ENCODE measurements at regions not wholly inside any gene's neighbourhood (a gene's known extent, or its start where the extent isn't known, plus 50 kb on each side); places are given as distances from the start of the nearest gene placed in this dataset.
A peak's percentile ranks its signal among the peaks of the same experiment; 100 is the strongest.

DNA sequence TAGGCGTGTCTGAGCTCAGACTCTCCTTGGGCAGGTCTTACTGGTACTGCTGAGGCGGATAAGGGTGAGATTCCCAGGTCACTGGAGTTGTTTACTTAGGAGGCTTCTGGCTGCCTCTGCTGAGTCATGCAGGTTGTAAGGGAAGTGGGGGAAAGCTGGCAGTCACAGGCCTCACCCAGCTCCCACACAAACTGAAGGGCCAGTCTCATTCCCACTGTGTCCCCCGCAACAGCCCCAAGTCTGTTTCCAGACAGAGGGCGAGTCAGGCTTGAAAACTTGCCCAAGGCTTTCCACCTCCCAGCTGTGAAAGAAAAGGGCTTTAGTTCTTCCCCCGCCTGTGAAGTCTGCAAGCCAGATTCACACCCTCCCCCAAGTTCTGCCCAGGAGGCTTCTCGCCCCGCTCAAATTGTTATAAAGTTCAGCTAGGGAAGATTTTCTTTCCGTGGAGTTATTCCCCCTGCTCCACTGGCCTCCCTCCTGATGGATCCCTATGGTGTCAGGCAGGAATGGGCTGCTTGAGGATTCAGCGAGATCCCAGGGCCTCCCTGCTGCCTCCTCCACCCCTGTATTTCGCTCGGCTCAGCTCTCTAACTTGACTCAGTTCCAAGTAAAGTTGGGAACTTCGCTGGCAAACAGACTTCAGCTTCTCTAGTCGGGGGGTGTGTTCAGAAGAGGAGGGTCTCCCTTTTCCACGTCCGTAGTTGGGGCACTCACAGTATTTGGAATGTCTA lies 248.6 kb downstream of the NR4A2 start:
- DNase-seq = no peak

DNA sequence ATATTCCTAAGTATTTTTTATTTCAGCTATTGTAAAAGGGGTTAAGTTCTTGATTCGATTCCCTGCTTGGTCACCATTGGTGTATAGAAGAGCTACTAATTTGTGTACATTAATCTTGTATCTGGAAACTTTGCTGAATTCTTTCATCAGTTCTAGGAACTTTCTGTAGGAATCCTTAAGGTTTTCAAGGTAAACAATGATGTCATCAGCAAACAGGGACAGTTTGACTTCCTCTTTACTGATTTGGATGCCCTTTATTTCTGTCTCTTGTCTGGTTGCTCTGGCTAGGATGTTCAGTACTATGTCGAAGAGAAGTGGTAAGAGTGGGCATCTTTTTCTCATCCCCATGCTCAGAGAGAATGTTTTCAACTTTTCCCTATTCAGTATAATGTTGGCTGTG lies 252.7 kb downstream of the NR4A2 start:
- no peak for DNase-seq

DNA sequence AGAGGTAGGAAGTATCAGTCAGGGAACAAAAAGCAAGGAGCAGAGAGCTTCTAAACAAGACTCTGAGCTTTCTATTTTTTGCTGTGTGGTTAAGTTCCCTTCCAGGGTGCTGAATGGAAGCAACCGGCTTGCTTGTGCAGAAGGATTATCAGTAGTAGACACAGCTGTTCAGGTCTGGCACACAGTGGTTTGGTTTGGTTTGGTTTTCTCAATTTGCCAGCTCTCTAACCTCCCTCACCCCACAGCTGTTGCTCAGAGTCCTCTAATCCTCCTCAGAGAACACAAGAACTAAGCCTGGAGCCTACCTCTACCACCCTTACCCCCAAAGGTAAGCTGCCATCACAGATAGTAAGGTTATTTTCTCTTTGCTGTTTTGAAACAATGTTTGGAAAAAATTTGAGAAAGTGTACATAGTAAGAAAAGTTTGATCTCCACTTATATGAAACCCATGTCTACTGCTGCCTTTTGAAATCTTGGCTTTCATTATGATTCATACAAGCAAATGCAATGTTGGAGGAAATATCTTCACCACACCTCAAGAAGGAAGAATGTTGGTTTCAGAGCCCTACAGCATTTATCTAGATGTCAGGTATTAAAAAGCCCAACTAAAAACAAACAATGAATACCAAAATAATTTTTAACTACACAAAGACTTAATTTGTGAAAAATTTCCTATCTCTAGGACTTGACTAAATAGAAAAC lies 255.3 kb downstream of the NR4A2 start:
- DNase-seq = no peak

DNA sequence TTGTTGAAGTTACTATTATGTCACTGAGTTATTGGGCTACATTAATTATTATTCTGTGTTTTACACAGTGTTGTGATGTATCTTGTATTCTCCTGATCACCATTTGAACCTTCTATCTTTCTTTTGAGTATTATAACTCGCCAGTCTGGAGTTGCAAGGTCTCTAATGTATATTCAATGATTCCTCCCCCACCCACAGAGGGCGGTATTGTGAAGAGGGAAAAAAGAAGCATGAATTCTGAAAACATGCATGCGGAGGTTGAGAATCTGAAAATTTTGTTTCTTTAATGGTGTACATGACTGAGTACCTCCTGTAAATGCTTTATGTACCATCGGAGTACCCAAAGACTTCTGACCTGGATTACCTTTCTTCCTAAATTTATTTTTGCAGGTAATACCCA lies 266.6 kb downstream of the NR4A2 start:
- DNase-seq = no peak

DNA sequence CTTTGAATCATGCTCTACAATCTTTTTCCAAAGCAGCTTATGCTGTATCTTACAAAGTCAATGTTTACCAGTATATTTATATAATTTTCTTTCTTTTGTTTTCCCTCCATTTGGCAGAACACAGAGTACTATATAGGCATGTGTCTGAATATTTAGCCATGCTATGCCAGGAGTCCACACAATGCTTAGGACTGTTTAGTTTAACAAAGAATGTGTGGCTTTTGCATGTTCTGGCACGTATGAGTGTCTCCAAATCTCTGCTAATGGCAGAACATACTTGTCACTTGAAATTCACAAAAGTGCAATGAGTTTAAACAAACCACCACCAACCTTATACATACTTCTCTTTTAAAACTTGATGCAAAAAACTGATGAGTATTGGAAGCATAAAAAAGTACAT lies 268.0 kb downstream of the NR4A2 start:
- no peak for DNase-seq

DNA sequence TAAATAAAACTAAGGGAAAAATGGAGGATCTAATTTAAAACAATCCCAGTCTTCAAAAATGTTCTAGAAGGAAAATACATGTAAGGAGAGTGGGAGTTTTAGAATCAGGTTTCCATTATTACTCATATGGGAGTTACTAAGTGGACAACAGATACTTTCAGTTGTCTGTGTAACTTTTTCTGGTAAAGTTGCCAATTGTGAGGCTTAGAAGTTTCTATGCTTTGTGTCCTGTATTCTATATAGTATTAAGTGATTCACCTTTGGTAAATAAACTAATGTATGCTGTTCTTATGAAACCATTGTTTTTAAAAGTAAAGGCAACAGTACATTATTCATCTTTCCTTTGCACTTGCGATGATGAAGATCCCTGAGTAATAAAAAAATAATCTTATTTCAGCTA lies 274.9 kb downstream of the NR4A2 start:
- no peak for DNase-seq

DNA sequence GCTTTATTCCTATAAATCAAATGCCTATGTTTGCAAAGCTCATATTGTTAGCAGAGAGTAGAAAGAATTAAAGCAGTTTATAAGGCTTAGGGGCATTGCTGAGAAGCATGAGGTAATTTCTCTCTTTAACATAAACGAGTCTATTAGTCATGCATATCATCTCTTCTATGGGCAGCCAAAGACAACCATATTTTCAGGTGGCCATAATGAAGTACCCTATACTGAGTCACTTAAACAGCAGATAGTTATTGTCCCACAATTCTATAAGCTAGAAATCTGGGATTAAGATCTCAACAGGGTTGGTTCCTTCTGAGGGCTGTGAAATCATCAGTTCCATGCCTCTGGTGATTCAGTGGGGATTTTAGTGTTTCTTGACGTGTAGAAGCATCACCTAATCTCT lies 277.5 kb downstream of the NR4A2 start:
- DNase-seq = no peak

DNA sequence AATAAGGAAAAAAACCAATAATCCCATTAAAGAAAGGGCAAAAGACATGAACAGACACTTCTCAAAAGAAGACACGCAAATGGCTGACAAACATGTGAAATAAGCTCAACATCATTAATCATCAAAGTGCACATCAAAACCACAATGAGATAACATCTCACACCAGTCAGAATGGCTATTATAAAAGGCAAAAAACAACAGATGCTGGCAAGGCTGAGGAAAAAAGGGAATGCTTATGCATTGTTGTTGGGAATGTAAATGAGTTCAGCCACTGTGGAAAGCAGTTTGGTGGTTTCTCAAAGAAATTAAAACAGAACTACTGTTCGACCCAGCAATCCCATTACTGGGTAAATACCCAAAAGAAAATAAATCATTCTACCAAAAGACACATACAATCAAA lies 285.6 kb downstream of the NR4A2 start:
- DNase-seq = no peak

DNA sequence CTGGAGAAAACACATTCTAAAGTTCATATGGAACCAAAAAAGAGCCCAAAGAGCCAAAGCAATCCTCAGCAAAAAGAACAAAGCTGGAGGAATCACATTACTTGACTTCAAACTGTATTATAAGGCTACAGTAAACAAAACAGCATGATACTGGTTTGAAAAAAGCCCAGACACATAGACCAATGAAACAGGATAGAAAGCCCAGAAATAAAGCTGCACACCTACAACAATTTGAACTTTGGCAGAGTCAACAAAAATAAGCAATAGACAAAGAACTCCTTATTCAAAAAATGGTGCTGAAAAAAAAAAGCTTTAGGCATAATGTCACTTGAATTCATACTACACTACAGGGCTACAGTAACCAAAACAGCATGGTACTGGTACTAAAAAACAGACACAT lies 289.6 kb downstream of the NR4A2 start:
- no peak for DNase-seq

DNA sequence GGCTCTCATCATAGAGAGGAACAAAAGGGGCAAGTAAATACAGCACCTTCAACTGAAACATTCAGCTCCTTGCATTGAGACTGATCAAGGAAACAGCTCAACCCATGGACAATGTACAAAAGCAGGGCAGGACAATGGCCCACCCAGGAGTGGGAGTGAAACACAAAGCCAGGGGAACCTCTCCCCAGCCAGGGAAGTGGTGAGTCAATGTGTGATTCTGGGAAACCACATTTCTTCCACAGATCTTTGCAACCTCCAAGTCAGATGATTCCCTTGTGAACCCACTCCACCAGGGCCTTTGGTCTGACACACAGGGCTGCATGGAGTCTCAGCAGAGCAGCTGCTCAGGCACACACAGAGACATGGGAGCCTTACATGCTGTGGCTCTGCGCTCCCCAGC lies 294.5 kb downstream of the NR4A2 start:
- no peak for DNase-seq

DNA sequence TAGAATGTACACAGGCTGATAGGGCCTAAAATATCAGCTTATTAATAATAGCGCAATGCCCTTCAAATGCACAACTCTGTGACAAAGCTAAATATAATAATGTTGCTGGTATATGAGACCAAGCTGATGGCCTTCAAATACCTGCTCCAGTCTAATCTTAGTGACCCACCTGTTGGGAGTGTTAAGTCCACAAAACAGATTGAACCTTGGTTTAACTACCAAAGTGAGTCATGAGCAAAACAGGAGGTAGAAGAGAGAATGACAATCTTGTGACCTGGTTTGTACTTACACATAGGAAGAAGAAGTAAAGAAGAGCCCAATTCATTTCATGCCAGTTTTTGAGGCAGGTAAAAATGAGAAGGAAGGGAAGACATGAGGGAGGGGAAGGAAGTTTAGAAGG lies 295.0 kb downstream of the NR4A2 start:
- DNase-seq = no peak

DNA sequence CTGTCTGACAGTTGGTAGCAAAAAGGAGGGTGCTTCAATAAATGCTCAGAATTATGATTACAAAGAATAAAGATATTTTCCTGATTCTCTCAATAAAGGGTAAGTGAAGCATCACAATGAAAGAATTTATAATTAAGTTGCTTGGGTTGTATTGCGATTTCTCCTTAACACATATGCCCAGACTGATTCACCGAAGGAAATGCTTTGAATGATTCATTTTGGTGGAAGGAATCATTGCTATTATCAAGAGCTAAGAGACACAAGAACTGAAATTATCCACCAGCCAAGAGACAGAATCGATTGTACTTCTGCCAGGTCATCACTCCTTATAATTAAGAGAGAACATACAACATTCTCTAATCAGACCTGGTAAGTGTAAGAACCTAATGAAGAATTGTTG lies 301.4 kb downstream of the NR4A2 start:
- no peak for DNase-seq

DNA sequence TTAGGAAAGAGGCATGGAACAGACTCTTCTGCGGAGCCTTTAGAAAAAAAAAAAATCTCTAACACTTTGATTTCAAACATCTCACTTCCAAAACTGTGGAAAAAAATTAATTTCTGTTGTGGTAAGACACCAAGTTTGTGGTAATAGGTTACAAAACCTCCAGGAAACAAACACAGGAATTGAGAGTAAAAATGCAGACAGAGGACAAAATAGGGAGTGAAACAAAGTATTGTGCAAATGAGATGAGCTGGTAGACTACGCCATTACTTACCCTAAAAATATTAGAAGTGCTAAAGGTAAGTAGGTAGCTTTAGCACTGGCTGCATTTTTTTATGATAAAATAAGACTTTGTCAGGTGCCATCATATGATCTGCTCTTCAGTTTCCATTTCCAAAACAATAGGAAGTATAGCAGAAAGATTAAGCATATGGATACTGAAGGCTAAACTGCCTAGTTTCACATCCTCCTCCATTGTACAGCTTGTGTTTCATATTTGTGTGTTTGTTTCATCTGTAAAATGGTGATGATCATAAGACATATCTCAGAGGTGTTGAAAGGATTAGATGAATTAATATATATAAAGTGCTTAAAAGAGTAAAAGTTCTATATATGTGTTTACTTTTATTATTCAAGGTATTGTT lies 309.2 kb downstream of the NR4A2 start:
- DNase-seq = no peak

DNA sequence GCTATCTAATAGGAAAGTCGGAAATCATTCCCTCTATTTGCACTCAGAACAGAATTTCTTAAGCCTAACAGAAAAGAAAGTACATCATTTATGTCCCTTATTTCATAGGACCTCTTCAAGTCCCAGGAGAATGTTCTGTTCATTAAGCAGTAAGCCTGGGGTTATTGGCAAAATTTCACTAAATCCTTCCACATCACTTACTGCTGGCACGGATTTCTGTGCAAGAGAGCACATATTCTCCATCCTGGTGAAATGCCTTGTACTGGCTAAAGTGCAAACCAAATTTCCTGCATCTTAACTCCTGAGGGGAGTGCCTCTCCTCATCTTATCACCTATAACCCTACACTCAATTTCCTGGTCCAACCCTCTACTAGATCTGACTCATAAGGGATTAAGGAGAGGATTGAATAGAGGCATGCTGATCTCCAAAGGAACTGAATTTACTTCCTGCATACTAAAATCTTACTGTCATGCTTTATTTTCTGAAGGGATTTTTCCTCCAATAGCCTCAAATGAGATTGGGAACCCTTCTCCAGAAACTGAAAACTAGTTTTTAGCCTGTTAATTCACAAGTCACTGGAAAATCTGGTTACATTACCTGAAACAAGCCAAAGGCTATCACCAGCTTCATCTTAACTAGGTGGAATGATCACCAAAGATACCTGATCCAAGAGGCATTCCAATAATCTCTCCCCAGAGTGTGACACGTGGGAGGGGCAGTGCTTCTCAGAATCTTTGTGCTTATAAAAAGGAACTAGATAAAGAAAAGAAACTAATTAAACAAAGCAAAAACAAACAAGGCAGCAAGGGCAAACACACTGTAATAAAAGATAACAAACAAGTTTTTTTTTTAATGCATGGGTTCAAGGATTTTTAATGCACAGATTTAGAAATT lies 311.1 kb downstream of the NR4A2 start:
- no peak for DNase-seq

DNA sequence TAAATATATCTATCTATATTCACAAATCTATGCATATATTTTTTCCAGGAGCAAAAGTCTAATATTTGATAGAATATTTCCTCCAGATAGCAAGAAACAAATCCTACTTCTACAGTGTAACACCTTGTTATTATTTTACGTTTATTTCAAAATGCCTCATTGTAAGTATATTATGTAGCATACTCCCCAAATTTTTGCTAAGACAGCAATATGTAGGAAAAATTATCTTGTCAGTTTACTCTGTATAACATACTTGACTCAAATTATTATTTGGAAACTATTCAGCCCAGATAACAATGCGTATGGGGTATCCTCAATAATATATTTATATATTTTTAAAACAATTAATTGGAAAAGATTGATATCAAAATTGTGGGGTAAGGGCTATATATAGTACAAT lies 313.2 kb downstream of the NR4A2 start:
- no peak for DNase-seq

DNA sequence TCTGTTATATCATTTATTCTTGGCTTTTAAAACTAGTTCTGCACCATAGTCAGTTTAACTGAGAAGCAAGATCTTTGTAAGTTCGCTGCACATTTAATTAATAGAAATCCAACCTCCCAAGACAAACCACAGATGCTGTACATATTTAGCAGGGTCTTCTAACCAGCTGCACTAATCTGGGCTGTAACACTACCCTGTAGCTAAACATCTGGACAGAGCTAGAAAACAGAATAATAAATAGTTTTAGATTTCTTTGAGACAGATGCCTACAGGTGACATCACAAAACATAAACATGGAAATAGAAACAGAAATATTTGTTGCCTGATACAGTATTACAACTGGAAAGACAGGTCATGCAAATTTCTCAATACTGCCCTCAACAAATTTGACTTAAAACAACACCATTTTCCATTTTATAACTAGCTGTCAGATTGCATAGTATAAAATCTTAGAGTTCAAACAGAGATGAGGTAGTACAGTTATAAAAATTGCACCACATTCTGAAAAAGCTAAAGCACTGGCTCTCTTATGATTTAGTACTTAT lies 315.1 kb downstream of the NR4A2 start:
- no peak for DNase-seq

DNA sequence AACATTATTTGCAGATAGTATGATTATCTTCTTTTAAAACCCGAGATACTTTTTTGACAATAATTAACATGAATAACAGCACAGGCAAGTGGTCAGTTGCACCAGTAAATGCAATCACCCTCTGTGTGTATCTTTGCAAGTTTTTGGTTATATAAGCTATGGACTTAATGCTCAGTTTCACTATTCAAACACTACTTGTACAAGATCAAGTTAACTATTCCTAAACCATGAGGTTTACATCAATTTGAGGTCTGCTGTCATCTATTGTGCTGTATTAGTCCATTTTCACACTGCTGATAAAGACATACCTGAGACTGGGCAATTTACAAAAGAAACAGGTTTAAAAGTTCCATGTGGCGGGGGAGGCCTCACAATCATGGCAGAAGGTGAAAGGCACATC lies 323.2 kb downstream of the NR4A2 start:
- no peak for DNase-seq

DNA sequence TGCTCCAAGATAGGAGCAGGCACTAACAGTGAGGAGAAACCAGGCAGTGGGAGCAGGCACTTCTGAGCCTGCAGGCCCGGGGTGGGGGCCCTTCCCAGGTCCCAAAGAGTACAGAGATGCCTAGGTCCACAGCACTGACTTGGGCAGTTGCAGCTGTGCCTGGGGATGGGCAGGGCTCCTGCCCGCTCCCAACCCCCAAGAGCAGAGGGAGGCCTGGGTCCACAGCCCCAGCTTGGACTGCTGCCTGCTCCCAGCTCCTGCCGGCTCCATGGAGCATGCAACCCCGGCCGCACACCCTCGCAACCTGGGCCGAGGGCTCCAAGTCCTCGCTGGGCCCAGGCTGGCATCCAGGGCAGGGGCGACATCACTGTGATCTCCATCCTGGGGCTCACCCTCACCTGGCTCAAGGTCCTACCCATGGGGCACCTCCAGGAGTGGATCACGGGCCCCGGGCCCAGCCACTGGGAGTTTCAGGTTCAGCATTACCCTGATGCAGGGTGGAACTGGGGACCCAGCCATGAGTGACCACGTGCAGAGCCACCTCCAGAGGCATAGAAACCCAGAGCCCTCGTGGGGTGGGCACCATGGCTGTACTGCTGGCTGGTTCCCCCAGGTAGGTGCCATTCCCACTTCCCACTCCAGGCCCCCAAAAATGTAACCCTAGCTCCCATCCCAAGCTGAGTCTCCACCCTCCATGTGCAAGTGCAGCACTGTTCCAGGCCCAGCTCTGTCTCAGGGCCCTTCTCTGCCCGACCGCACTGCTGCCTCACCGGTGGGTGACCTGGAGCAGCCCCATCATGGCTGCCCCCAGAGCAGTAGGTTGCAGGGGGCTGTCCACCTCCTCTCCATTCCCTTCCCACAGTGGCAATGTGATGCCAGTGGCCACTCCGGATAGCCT lies 325.6 kb downstream of the NR4A2 start:
- DNase-seq = no peak

DNA sequence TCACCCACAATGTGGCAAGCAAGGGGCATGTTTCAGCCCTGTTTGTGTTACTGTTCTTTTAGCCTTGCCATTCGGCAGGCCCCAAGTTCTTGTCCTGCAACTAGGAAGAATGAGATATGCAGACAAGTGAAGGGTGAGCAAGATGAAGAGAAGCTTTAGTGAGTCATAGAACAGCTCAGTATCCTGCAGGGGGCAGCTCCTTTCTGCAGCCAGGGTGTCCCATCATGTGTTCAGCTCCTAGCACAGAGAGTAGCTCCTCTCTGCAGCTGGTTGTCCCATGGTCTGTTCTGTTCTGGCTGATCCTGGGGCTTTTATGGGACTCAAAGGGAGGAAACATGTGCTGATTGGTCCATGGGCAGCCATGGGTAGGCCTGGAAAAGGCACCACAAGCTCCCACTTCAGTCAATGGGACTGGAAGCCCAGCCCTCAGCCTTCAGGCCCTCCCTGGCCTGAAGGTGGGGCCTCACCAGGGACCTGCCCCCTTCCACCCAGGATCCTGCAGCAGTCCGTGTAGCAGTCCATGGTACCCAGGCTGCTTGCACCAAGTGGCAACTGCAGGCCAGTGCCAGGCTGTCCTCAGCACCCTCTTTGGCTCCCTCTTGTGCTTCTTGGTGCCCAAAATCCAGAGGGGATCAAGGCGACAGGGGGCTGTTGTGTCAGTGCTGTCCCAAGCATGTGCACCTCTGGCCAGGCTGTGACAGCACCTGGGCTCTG lies 326.4 kb downstream of the NR4A2 start:
- no peak for DNase-seq

DNA sequence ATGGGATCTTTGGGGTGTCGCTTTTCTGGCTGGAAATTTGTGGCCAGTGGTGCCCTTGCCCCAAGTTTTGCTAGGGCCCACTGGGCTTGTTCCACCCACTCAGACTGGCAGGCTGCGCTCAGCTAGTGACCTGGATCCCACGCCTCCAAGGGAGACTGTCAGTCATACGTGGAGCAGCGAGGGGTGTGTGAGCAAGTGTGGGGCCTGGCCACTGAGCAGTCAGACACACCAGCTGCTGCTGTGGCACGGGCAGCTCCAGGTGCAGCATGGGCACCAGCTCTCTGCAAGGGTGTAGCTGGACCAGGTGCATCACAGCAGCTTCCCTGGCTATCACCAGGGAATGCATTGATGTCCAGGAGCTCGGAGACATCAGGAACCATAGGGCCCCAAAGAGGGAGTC lies 327.0 kb downstream of the NR4A2 start:
- DNase-seq = no peak

DNA sequence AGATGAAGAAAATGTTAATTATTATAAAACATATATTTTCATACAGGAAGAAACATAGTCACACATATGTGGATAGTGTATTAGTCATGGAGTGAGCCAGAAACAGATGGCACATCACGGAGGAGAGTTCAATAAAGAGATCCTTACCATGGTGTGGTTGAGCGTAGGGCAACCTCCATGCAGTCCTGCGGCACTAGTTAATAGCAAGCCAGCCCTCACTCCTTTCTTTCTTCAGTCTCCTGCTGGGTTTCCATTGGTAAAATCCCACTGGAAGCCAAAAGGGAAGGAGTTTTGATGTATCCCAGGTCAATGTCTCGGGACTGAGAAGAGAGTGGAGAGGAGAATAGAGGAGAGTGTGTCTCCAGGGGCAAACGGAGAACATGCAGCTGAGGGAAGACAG lies 328.1 kb downstream of the NR4A2 start:
- peak; percentile 24 for DNase-seq
